HepG2 (cell line): ENCODE measurements at regions not wholly inside any gene's neighbourhood (a gene's known extent, or its start where the extent isn't known, plus 50 kb on each side); places are given as distances from the start of the nearest gene placed in this dataset.
A peak's percentile ranks its signal among the peaks of the same experiment; 100 is the strongest.

Source experiments
- AKNA ChIP-seq: sonication (generic); formaldehyde crosslinking; IDR thresholded peaks from 2 replicates; pipeline ENCODE4 v1.4.0; 2020; ENCODE audit warnings: missing genetic modification reagents, borderline replicate concordance
- ATM ChIP-seq: fragments of 450-650 bp; IDR thresholded peaks from 2 replicates; pipeline ENCODE4 v1.7.1; 2017; ENCODE audit warnings: mild to moderate bottlenecking, borderline replicate concordance
- CTCF ChIP-seq: sonication (generic); formaldehyde crosslinking; IDR thresholded peaks from 2 replicates; pipeline ENCODE4 v1.5.0; 2020; ENCODE audit warnings: mild to moderate bottlenecking, missing genetic modification reagents, moderate library complexity
- FOXJ3 ChIP-seq: sonication (generic); formaldehyde crosslinking; IDR thresholded peaks from 2 replicates; pipeline ENCODE4 v1.4.0; 2020; ENCODE audit warnings: missing genetic modification reagents, mild to moderate bottlenecking, borderline replicate concordance
- HDAC6 ChIP-seq: fragments of 200-600 bp; sonication (generic); IDR thresholded peaks from 2 replicates; pipeline ENCODE4 v1.7.0; 2017; ENCODE audit warnings: mild to moderate bottlenecking, antibody characterized with exemption, low read length, low read depth
- KAT8 ChIP-seq: IDR thresholded peaks from 2 replicates; pipeline ENCODE4 v1.6.1; 2016; ENCODE audit warnings: missing genetic modification reagents, missing compliant biosample characterization
- KDM1A ChIP-seq: IDR thresholded peaks from 2 replicates; pipeline ENCODE4 v1.6.1; 2016; ENCODE audit warnings: missing compliant biosample characterization
- NFYC ChIP-seq: IDR thresholded peaks from 2 replicates; pipeline ENCODE4 v1.6.1; 2016; ENCODE audit warnings: missing genetic modification reagents, missing compliant biosample characterization
- NR2F1 ChIP-seq, 2 experiments: fragments of 450-650 bp in 1 of 2; formaldehyde crosslinking in 1 of 2; IDR thresholded peaks; 2 replicates each; pipeline versions ENCODE4 v1.5.0 to v1.6.1; 2016 to 2020; ENCODE audit warnings: mild to moderate bottlenecking in 1 of 2, missing compliant biosample characterization in 1 of 2, missing genetic modification reagents in 1 of 2, moderate library complexity in 1 of 2
- RARA ChIP-seq: IDR thresholded peaks from 2 replicates; pipeline ENCODE4 v1.6.1; 2016; ENCODE audit warnings: missing genetic modification reagents, missing compliant biosample characterization
- SMC3 ChIP-seq: IDR thresholded peaks from 2 replicates; pipeline ENCODE4 v1.6.1; 2011; ENCODE audit warnings: low read length, improper control_type of control experiment
- STAG1 ChIP-seq: sonication (generic); formaldehyde crosslinking; IDR thresholded peaks from 2 replicates; pipeline ENCODE4 v1.4.0; 2020; ENCODE audit warnings: missing genetic modification reagents
- ZBTB33 ChIP-seq: sonication (generic); formaldehyde crosslinking; IDR thresholded peaks from 2 replicates; pipeline ENCODE4 v1.4.0; 2020; ENCODE audit warnings: missing genetic modification reagents
- ZBTB38 ChIP-seq: sonication (generic); formaldehyde crosslinking; IDR thresholded peaks from 2 replicates; pipeline ENCODE4 v1.5.1; 2020; ENCODE audit warnings: mild to moderate bottlenecking, missing genetic modification reagents
- ZNF687 ChIP-seq: sonication (generic); formaldehyde crosslinking; IDR thresholded peaks from 2 replicates; pipeline ENCODE4 v1.5.1; 2020; ENCODE audit warnings: mild to moderate bottlenecking, missing genetic modification reagents, moderate library complexity

- TF ChIP-seq ZBTB33, result peak; percentile 69
- peak; percentile 58 for TF ChIP-seq CTCF (CRISPR knock-in tag)
- TF ChIP-seq KAT8 (CRISPR knock-in tag), result no peak
- no peak for TF ChIP-seq NFYC (CRISPR knock-in tag)
- no peak for TF ChIP-seq ATM
- TF ChIP-seq AKNA (CRISPR knock-in tag), result no peak
- peak; percentile 12; the same call in 1 of the 2 replicates for TF ChIP-seq SMC3
- TF ChIP-seq FOXJ3, result no peak
- TF ChIP-seq RARA, result no peak
- no peak for TF ChIP-seq HDAC6
- no peak for TF ChIP-seq KDM1A (CRISPR knock-in tag)
- TF ChIP-seq NR2F1 (CRISPR knock-in tag; IDR thresholded peaks at IDR 0.05), result no peak
- TF ChIP-seq STAG1 (CRISPR knock-in tag), result peak; percentile 56
- TF ChIP-seq ZNF687 (CRISPR knock-in tag), result 0 out of 2 replicates have a peak, but pooled peaks have one; percentile 10
- peak; percentile 48; the same call in 1 of the 2 replicates for TF ChIP-seq ZBTB38 (CRISPR knock-in tag)
- TF ChIP-seq, all 625 proteins: peak for 7
Measured at GRCh38 chr3:13200946-13201345, 127.7 kb upstream of the IQSEC1 start (continued).
